ENCODE measurements at regions not wholly inside any gene's neighbourhood (a gene's known extent, or its start where the extent isn't known, plus 50 kb on each side); places are given as distances from the start of the nearest gene placed in this dataset.

- no peaks in the 10 kb centered on the region for H3K9me3 Mint-ChIP-seq
- H3K27ac Mint-ChIP-seq: no peak overlapping the region
- no peak overlapping the region for H3K4me3 Mint-ChIP-seq
- peaks cover 15% of the 10 kb centered on the region for H3K27me3 Mint-ChIP-seq
- peaks cover 11% of the 10 kb centered on the region for H3K4me1 Mint-ChIP-seq
- H3K36me3 Mint-ChIP-seq (ENCODE audit: low read depth): no peaks in the 10 kb centered on the region
- ATAC-seq (replicated peaks): no peak
Observed at GRCh38 chr4:128517096-128517738, 229.6 kb upstream of the PGRMC2 start.

GRCh38 chr4:128516301-128516969, 228.8 kb upstream of the PGRMC2 start:
- ATAC-seq (replicated peaks): no peak
- Mint-ChIP-seq H3K27me3 (peaks cover 8% of the 10 kb centered on the region), H3K9me3 (no peaks in the 10 kb centered on the region), H3K27ac (no peak overlapping the region), H3K36me3 (ENCODE audit: low read depth) (no peaks in the 10 kb centered on the region), H3K4me1 (peaks cover 11% of the 10 kb centered on the region), H3K4me3 (no peak overlapping the region)

GRCh38 chr4:128513664-128514484, 226.3 kb upstream of the PGRMC2 start:
- peak overlapping the region; percentile 27 for H3K27ac Mint-ChIP-seq
- H3K4me3 Mint-ChIP-seq: peak overlapping the region; percentile 58
- no peaks in the 10 kb centered on the region for H3K9me3 Mint-ChIP-seq
- ATAC-seq (replicated peaks): peak; percentile 18
- H3K4me1 Mint-ChIP-seq: peaks cover 11% of the 10 kb centered on the region
- H3K36me3 Mint-ChIP-seq (ENCODE audit: low read depth): no peaks in the 10 kb centered on the region
- H3K27me3 Mint-ChIP-seq: no peaks in the 10 kb centered on the region

GRCh38 chr4:128512767-128513322, 225.2 kb upstream of the PGRMC2 start:
- Mint-ChIP-seq H3K27me3 (no peaks in the 10 kb centered on the region), H3K9me3 (no peaks in the 10 kb centered on the region), H3K4me1 (peaks cover 11% of the 10 kb centered on the region), H3K27ac (no peak overlapping the region), H3K4me3 (no peak overlapping the region), H3K36me3 (ENCODE audit: low read depth) (no peaks in the 10 kb centered on the region)
- ATAC-seq (replicated peaks): no peak

GRCh38 chr4:128512161-128512560, 224.5 kb upstream of the PGRMC2 start:
- Mint-ChIP-seq H3K36me3 (ENCODE audit: low read depth) (no peaks in the 10 kb centered on the region), H3K27me3 (no peaks in the 10 kb centered on the region), H3K4me1 (peaks cover 11% of the 10 kb centered on the region), H3K9me3 (no peaks in the 10 kb centered on the region), H3K27ac (no peak overlapping the region), H3K4me3 (no peak overlapping the region)
- no peak for ATAC-seq (replicated peaks)

- Mint-ChIP-seq H3K4me1 (peaks cover 11% of the 10 kb centered on the region), H3K36me3 (ENCODE audit: low read depth) (no peaks in the 10 kb centered on the region), H3K4me3 (no peak overlapping the region), H3K9me3 (no peaks in the 10 kb centered on the region), H3K27ac (no peak overlapping the region), H3K27me3 (no peaks in the 10 kb centered on the region)
- no peak for ATAC-seq (replicated peaks)
Observed at GRCh38 chr4:128510850-128511249, 223.2 kb upstream of the PGRMC2 start.

- Mint-ChIP-seq H3K27me3 (peaks cover 7% of the 10 kb centered on the region), H3K27ac (no peak overlapping the region), H3K4me1 (no peaks in the 10 kb centered on the region), H3K4me3 (no peak overlapping the region), H3K36me3 (ENCODE audit: low read depth) (no peaks in the 10 kb centered on the region), H3K9me3 (peaks cover 4% of the 10 kb centered on the region)
- ATAC-seq (replicated peaks): no peak
Observed at GRCh38 chr4:128502818-128503527, 215.4 kb upstream of the PGRMC2 start.

GRCh38 chr4:128501239-128501638, 213.6 kb upstream of the PGRMC2 start:
- peaks cover 7% of the 10 kb centered on the region for H3K27me3 Mint-ChIP-seq
- no peaks in the 10 kb centered on the region for H3K4me1 Mint-ChIP-seq
- no peak overlapping the region for H3K27ac Mint-ChIP-seq
- peaks cover 4% of the 10 kb centered on the region for H3K9me3 Mint-ChIP-seq
- no peaks in the 10 kb centered on the region for H3K36me3 Mint-ChIP-seq (ENCODE audit: low read depth)
- H3K4me3 Mint-ChIP-seq: no peak overlapping the region
- no peak for ATAC-seq (replicated peaks)

GRCh38 chr4:128488055-128488705, 200.6 kb upstream of the PGRMC2 start:
- ATAC-seq (replicated peaks): no peak
- no peak overlapping the region for H3K27ac Mint-ChIP-seq
- H3K4me3 Mint-ChIP-seq: no peak overlapping the region

GRCh38 chr4:128484896-128485295, 197.3 kb upstream of the PGRMC2 start:
- Mint-ChIP-seq H3K9me3 (no peaks in the 10 kb centered on the region), H3K4me1 (no peaks in the 10 kb centered on the region), H3K27me3 (no peaks in the 10 kb centered on the region), H3K4me3 (no peak overlapping the region), H3K27ac (no peak overlapping the region), H3K36me3 (ENCODE audit: low read depth) (no peaks in the 10 kb centered on the region)
- ATAC-seq (replicated peaks): no peak

More at GRCh38 chr4:128488055-128488705, 200.6 kb upstream of the PGRMC2 start:
- Mint-ChIP-seq H3K9me3 (no peaks in the 10 kb centered on the region), H3K27me3 (peaks cover 4% of the 10 kb centered on the region), H3K36me3 (ENCODE audit: low read depth) (no peaks in the 10 kb centered on the region), H3K4me1 (no peaks in the 10 kb centered on the region)

GRCh38 chr4:128483816-128484215, 196.2 kb upstream of the PGRMC2 start:
- no peak overlapping the region for H3K27ac Mint-ChIP-seq
- no peaks in the 10 kb centered on the region for H3K36me3 Mint-ChIP-seq (ENCODE audit: low read depth)
- no peak overlapping the region for H3K4me3 Mint-ChIP-seq
- H3K9me3 Mint-ChIP-seq: no peaks in the 10 kb centered on the region
- no peaks in the 10 kb centered on the region for H3K27me3 Mint-ChIP-seq
- no peak for ATAC-seq (replicated peaks)
- H3K4me1 Mint-ChIP-seq: no peaks in the 10 kb centered on the region

GRCh38 chr4:128483041-128483440, 195.4 kb upstream of the PGRMC2 start:
- ATAC-seq (replicated peaks): no peak
- Mint-ChIP-seq H3K36me3 (ENCODE audit: low read depth) (no peaks in the 10 kb centered on the region), H3K4me1 (no peaks in the 10 kb centered on the region), H3K27me3 (no peaks in the 10 kb centered on the region), H3K9me3 (no peaks in the 10 kb centered on the region), H3K27ac (no peak overlapping the region), H3K4me3 (no peak overlapping the region)

- H3K27ac Mint-ChIP-seq: no peak overlapping the region
- no peaks in the 10 kb centered on the region for H3K36me3 Mint-ChIP-seq (ENCODE audit: low read depth)
- H3K4me3 Mint-ChIP-seq: no peak overlapping the region
- no peaks in the 10 kb centered on the region for H3K9me3 Mint-ChIP-seq
- no peaks in the 10 kb centered on the region for H3K27me3 Mint-ChIP-seq
- no peaks in the 10 kb centered on the region for H3K4me1 Mint-ChIP-seq
- ATAC-seq (replicated peaks): no peak
Observed at GRCh38 chr4:128481752-128482480, 194.3 kb upstream of the PGRMC2 start.
